GM23338 (cell line): ENCODE measurements at regions not wholly inside any gene's neighbourhood (a gene's known extent, or its start where the extent isn't known, plus 50 kb on each side); places are given as distances from the start of the nearest gene placed in this dataset.

Experiments
- ATAC-seq: fragments of 200-7000 bp; cut with Tn5 transposase; 3 replicates; pipeline ENCODE4 v1.9.1; 2020
- DNase-seq: peaks from one replicate; pipeline ENCODE4 v3.0.0-alpha.2; 2015; ENCODE audit warnings: low spot score
- H2AFZ ChIP-seq: fragments of 200-600 bp; sonication (generic); 2 replicates; pipeline ENCODE4 v1.8.0; 2016; ENCODE audit warnings: antibody characterized with exemption, mild to moderate bottlenecking, moderate library complexity
- H3F3A ChIP-seq: fragments of 200-600 bp; sonication (generic); replicated peaks from 2 replicates; pipeline ENCODE4 v1.8.0; 2017; ENCODE audit warnings: antibody characterized with exemption, mixed run types, low read depth
- H3K27ac ChIP-seq: fragments of 200-600 bp; sonication (generic); 2 replicates; pipeline ENCODE4 v1.6.1; 2016; ENCODE audit warnings: low read depth
- H3K27me3 ChIP-seq: fragments of 200-600 bp; sonication (generic); 2 replicates; pipeline ENCODE4 v1.8.0; 2016; ENCODE audit warnings: mild to moderate bottlenecking, mixed run types, moderate library complexity; ENCODE audit not compliant: insufficient read depth
- H3K36me3 ChIP-seq: fragments of 200-600 bp; sonication (generic); 2 replicates; pipeline ENCODE4 v1.8.0; 2016; ENCODE audit warnings: mild to moderate bottlenecking; ENCODE audit not compliant: insufficient read depth
- H3K4me1 ChIP-seq: fragments of 200-600 bp; sonication (generic); 2 replicates; pipeline ENCODE4 v1.8.0; 2016; ENCODE audit warnings: mild to moderate bottlenecking, moderate library complexity; ENCODE audit not compliant: insufficient read depth
- H3K4me2 ChIP-seq: fragments of 200-600 bp; sonication (generic); 2 replicates; pipeline ENCODE4 v1.7.1; 2017; ENCODE audit warnings: mixed run types
- H3K4me3 ChIP-seq: fragments of 200-600 bp; sonication (generic); 2 replicates; pipeline ENCODE4 v1.6.1; 2016; ENCODE audit warnings: mixed run types
- H3K79me2 ChIP-seq: fragments of 200-600 bp; sonication (generic); replicated peaks from 2 replicates; pipeline ENCODE4 v1.8.0; 2017; ENCODE audit warnings: mild to moderate bottlenecking; ENCODE audit not compliant: insufficient read depth
- H3K9me2 ChIP-seq: fragments of 200-600 bp; sonication (generic); 2 replicates; pipeline ENCODE4 v1.8.0; 2017; ENCODE audit not compliant: insufficient read depth
- H4K20me1 ChIP-seq: fragments of 200-600 bp; sonication (generic); replicated peaks from 2 replicates; pipeline ENCODE4 v1.8.0; 2017; ENCODE audit warnings: mild to moderate bottlenecking; ENCODE audit not compliant: insufficient read depth
- H3K27ac Mint-ChIP-seq: 2 replicates; pipeline ENCODE4 v1.8.0; 2020; ENCODE audit warnings: inconsistent platforms, mild to moderate bottlenecking, moderate library complexity, mixed read lengths
- H3K27me3 Mint-ChIP-seq: 3 replicates; pipeline ENCODE4 v1.8.0; 2022; ENCODE audit warnings: low read depth, mild to moderate bottlenecking, moderate library complexity, mixed read lengths, inconsistent platforms; ENCODE audit not compliant: insufficient read depth, poor library complexity
- H3K36me3 Mint-ChIP-seq: 3 replicates; pipeline ENCODE4 v1.8.0; 2021; ENCODE audit warnings: low read depth, mild to moderate bottlenecking, inconsistent platforms, moderate library complexity, mixed read lengths
- H3K4me1 Mint-ChIP-seq: 3 replicates; pipeline ENCODE4 v1.8.0; 2020; ENCODE audit warnings: mild to moderate bottlenecking, inconsistent platforms, mixed read lengths
- H3K4me3 Mint-ChIP-seq: 3 replicates; pipeline ENCODE4 v1.8.0; 2021; ENCODE audit warnings: moderate library complexity, mild to moderate bottlenecking, inconsistent platforms, mixed read lengths
- H3K9me3 Mint-ChIP-seq: 3 replicates; pipeline ENCODE4 v1.8.0; 2020; ENCODE audit warnings: moderate library complexity, mild to moderate bottlenecking, inconsistent platforms, mixed read lengths
- CREB1 ChIP-seq: fragments of 250-450 bp; sonication (Bioruptor Pico); IDR thresholded peaks from 2 replicates; pipeline ENCODE4 v1.5.0; 2020; ENCODE audit warnings: low read depth, mild to moderate bottlenecking, moderate library complexity
- CTCF ChIP-seq, 2 experiments: fragments of 200-600 bp in 1 of 2; sonication (generic) in 1 of 2; conservative IDR thresholded peaks; 2 replicates each; pipeline versions ENCODE4 v1.5.1 to v1.6.1; 2016 to 2017; ENCODE audit warnings: antibody characterized with exemption in 2 of 2, low read depth in 2 of 2, mild to moderate bottlenecking in 2 of 2, moderate library complexity in 1 of 2
- ETS1 ChIP-seq: IDR thresholded peaks from 2 replicates; pipeline ENCODE4 v1.6.1; 2016; ENCODE audit warnings: antibody characterized with exemption
- EZH2 ChIP-seq: fragments of 200-600 bp; sonication (generic); IDR thresholded peaks from one replicate; pipeline ENCODE4 v1.8.0; 2017; ENCODE audit warnings: antibody characterized with exemption, mild to moderate bottlenecking, low read depth; ENCODE audit not compliant: unreplicated experiment
- EZH2phosphoT487 ChIP-seq: fragments of 200-600 bp; sonication (generic); IDR thresholded peaks from one replicate; pipeline ENCODE4 v1.8.1; 2018; ENCODE audit warnings: antibody characterized with exemption; ENCODE audit not compliant: unreplicated experiment
- JUNB ChIP-seq: IDR thresholded peaks from one replicate; pipeline ENCODE4 v1.6.1; 2016; ENCODE audit warnings: antibody characterized with exemption; ENCODE audit not compliant: unreplicated experiment
- NANOG ChIP-seq: IDR thresholded peaks from 2 replicates; pipeline ENCODE4 v1.6.1; 2016; ENCODE audit warnings: antibody characterized with exemption, borderline replicate concordance
- POLR2AphosphoS5 ChIP-seq: IDR thresholded peaks from 2 replicates; pipeline ENCODE4 v1.6.1; 2016; ENCODE audit warnings: antibody characterized with exemption, low read depth
- REST ChIP-seq: IDR thresholded peaks from one replicate; pipeline ENCODE4 v1.6.1; 2018; ENCODE audit warnings: antibody characterized with exemption; ENCODE audit not compliant: unreplicated experiment
- STAT1 ChIP-seq: IDR thresholded peaks from one replicate; pipeline ENCODE4 v1.6.1; 2016; ENCODE audit warnings: antibody characterized with exemption; ENCODE audit not compliant: unreplicated experiment
- ZNF114 ChIP-seq: fragments of 250-450 bp; sonication (Bioruptor Pico); IDR thresholded peaks from 2 replicates; pipeline ENCODE4 v1.5.0; 2020; ENCODE audit warnings: mild to moderate bottlenecking, moderate library complexity
- ZNF331 ChIP-seq: fragments of 250-450 bp; sonication (Bioruptor Pico); IDR thresholded peaks from 2 replicates; pipeline ENCODE4 v1.5.0; 2020; ENCODE audit warnings: low read depth, mild to moderate bottlenecking, moderate library complexity
- ZNF462 ChIP-seq: fragments of 250-450 bp; sonication (Bioruptor Pico); IDR thresholded peaks from 2 replicates; pipeline ENCODE4 v1.5.0; 2020; ENCODE audit warnings: mild to moderate bottlenecking, moderate library complexity

GRCh38 chr2:21501376-21502027 lies 377.7 kb downstream of the TDRD15 start:
- Mint-ChIP-seq H3K4me1 (peaks cover 11% of the 10 kb centered on the region; the same call in 2 of the 3 replicates), H3K27ac (no peak overlapping the region), H3K36me3 (no peaks in the 10 kb centered on the region), H3K9me3 (no peaks in the 10 kb centered on the region; the same call in 2 of the 3 replicates), H3K27me3 (no peaks in the 10 kb centered on the region), H3K4me3 (no peak overlapping the region)
- H3K36me3 ChIP-seq = 0 out of 2 replicates have a peak, but pooled peaks cover 3% of the 10 kb centered on the region
- H3K9me2 ChIP-seq = no peaks in the 10 kb centered on the region
- no peaks in the 10 kb centered on the region for H3F3A ChIP-seq
- no peaks in the 10 kb centered on the region for H3K79me2 ChIP-seq
- H4K20me1 ChIP-seq = no peaks in the 10 kb centered on the region
- no peak for ATAC-seq
- H3K4me3 ChIP-seq = no peak overlapping the region
- no peak overlapping the region for H3K27ac ChIP-seq
- no peak overlapping the region for H3K4me2 ChIP-seq
- no peak overlapping the region for H2AFZ ChIP-seq
- H3K4me1 ChIP-seq = no peaks in the 10 kb centered on the region
- TF ChIP-seq STAT1 (no peak), EZH2 (no peak), ZNF462 (CRISPR knock-in tag) (no peak), CREB1 (CRISPR knock-in tag) (no peak), JUNB (no peak), POLR2AphosphoS5 (no peak), ZNF331 (CRISPR knock-in tag) (no peak), EZH2phosphoT487 (no peak), NANOG (no peak), ETS1 (no peak), ZNF114 (CRISPR knock-in tag) (no peak), CTCF (conservative IDR thresholded peaks at IDR 0.05; ENCODE audit: low read depth in 2 of 2) (no peak), REST (no peak)
- no peak for DNase-seq
- no peaks in the 10 kb centered on the region for H3K27me3 ChIP-seq
